GM21717 (cell line): ENCODE measurements at regions not wholly inside any gene's neighbourhood (a gene's known extent, or its start where the extent isn't known, plus 50 kb on each side); places are given as distances from the start of the nearest gene placed in this dataset.

ENCODE experiments used
- ATAC-seq: cut with Tn5 transposase; IDR thresholded peaks from one replicate; pipeline ENCODE4 v1.9.1; 2021; ENCODE audit warnings: mild to moderate bottlenecking, moderate library complexity; ENCODE audit not compliant: unreplicated experiment

- ATAC-seq, result no peak
Measured at GRCh38 chr12:130098301-130099005, 63.8 kb upstream of the FZD10 start.

DNA sequence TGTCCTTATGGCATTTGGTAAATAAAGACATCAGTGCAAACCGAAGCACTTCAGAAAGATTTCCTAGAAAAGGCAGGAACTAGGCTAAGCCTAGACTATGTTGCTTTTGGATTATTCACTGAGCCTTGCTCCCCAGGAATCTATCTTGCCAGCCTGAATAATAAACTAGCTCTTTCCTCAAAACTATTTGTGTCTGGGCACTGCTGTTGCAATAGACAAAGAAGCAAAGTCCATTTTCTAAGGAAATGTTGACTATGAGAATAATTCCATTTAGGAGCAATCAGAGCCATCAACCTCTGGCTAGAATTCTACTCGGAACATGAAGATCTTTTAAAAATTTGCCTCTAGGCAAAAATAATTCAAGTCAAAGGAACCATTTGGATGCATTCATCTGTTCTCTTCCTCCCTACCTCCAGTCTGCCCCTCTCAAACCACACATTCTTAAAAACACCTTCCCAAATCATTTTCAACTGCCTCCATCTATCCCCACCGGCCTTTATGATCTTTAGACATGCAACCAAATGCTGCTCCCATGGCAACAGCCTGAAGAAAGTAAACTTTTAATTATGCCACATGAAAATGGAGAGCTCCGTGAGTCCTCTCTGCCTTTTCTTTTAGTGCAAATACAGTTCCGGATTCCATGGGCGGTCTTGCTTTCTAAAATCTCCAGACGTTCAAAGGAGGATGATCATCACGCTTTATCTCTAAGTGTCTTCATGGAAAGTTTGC, 61.5 kb upstream of the FZD10 start:
- no peak for ATAC-seq

DNA sequence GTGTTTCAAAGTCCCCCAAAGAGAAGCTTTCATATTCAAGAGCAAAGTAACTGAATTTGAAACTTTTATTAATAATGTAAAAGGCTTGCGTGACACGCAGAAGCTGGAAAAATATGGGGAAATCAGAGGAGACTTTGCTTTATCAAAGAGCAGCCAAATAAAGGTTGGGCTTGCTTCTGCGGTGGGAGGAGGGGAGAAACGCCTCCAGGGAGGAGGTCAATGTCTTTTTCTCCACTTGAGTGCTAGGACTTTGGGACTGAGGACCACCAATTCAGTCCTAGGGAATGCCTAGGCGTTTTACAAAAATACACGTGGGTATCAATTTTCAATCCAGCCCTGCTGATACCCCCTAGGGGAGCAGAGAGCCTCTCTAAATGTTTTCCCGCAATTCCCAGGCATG, 60.9 kb upstream of the FZD10 start:
- ATAC-seq, result no peak

DNA sequence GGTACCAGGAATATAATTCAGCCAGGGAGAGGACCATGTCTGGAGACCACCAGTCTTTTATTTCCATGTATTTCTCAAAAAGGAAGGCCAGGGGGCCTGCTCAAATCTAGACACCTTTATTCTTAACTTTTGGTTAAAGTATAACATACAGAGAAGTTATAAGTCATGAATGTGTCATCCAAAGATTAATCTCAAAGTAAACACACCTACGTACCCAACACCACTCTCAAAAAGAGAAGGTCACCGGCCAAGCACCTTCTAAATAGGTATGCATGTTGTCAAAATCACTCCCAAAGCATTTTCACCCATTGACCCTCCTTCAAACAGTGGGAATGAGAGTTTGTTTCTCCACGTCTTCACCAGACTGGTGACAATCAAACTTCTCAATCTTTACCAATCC, 60.0 kb upstream of the FZD10 start:
- ATAC-seq, result no peak

DNA sequence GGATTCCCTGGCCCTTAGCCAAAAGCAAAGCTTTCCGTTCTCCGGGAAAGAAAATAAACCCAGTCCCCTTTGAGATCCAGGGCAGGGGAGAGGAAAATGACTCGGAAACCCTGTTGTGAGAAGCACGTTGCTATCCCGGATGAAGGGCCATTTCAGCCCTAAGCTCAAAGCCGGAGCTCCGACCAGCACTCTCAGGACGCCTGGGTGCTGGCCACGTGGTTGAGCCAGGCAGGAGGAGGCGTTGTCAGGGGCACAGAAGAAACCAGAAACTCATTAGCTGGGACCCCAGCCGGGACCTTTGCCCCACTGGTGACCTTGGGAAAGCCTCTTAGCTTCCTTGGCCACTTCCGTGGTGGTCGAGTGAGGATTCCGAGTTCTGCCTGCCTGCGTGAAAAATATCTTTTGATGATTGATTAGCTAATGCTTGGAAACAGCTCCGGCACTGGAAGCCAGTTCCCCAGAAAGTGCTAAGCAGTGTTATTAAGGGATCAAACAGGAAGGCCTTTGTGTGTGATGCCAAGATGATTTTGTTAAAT, 57.6 kb upstream of the FZD10 start:
- ATAC-seq, result no peak

- ATAC-seq, result no peak
Measured at GRCh38 chr12:130109062-130109945, 53.0 kb upstream of the FZD10 start.

GRCh38 chr12:130110914-130111313, 51.4 kb upstream of the FZD10 start:
- ATAC-seq, result no peak

DNA sequence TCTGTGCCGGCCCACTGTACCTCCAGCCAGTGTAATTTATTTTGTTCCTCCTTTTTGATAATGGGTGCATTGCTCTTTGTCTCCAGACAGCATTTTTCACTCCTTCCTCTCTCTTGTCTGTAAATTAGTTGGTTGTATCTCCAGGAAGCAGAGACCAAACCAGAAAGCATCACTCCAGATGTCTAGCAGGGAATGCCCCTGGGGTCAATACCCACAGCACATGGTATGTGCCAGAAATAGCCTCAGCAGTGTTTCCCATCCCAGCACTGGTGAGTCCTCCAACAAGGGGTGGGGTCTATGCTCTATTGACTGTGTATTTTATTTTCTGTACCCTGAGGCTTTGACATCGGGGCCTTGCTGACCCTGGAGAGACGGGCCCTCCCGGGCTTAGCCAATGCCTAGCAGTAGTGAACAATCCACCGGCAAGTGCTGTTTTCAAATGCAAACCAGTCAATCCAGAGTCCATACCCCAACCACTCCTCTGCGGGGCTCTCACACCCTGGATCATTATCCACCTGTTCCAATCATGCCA, 50.2 kb upstream of the FZD10 start:
- no peak for ATAC-seq
